GM12891 (cell line): ENCODE measurements at regions not wholly inside any gene's neighbourhood (a gene's known extent, or its start where the extent isn't known, plus 50 kb on each side); places are given as distances from the start of the nearest gene placed in this dataset.

Experiments
- POLR2A ChIP-seq: IDR thresholded peaks from 2 replicates; pipeline ENCODE4 v1.6.1; 2011; ENCODE audit warnings: low read depth, low read length, control low read depth
- POLR2AphosphoS5 ChIP-seq: IDR thresholded peaks from 2 replicates; pipeline ENCODE4 v1.6.1; 2011; ENCODE audit warnings: low read depth, low read length, control low read depth

DNA sequence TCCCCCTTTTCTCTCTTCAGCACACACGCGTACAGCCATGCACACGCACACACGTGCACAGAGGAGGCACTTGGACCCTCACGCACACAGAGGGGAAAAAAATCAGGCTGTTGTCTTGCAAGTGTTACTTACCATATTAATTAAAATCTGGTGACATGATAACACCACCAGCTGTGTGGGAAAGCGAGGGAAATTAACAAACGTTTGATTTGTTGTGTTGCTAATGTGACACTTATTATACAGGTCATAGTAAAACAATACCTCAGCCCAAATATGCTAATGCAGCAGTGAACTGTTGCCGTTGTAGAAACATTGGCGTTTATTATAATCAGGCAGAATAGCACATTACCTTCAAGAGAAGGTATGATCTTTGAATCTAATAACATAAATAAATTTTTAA, 211.7 kb downstream of the TEX29 start:
- TF ChIP-seq POLR2AphosphoS5: no peak
- no peak for TF ChIP-seq POLR2A
